ENCODE measurements at regions not wholly inside any gene's neighbourhood (a gene's known extent, or its start where the extent isn't known, plus 50 kb on each side); places are given as distances from the start of the nearest gene placed in this dataset.

DNA sequence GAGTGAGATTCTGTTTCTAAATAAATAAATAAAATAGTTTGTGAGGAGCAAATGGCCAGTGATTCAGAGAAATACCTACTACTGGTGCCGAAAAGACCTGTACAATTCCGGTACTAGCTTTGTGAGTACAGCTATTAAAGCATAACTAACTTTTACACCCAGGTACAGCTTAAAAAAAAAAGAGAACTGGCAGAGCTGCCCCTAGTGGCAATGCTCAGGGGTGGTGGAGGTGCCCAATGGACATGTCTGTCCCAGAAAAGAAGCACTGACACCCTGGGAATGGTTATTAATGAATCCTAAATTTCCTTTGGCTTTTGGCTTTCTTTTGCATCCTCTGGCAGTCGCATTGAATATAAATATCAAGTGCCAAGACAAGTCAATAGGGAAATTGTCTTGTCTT lies 87.0 kb downstream of the LIPG start:
- Mint-ChIP-seq H3K4me3 (no peak overlapping the region), H3K27me3 (ENCODE audit: low read depth in 3 of 3) (peaks cover 2 to 4% (median 3%) of the 10 kb centered on the region in 3 donors), H3K9me3 (peaks cover 0 to 1% (median 0%) of the 10 kb centered on the region in 7 donors), H3K4me1 (no peaks in the 10 kb centered on the region), H3K27ac (no peak overlapping the region), H3K36me3 (no peaks in the 10 kb centered on the region)
- no peak overlapping the region for H3K4me2 ChIP-seq (replicated peaks; ENCODE audit: extremely low read depth, low read length, poor library complexity, severe bottlenecking)
- DNase-seq, result no peak
- H3K27me3 ChIP-seq (ENCODE audit: control insufficient read depth in 2 of 2, insufficient read depth in 2 of 2, low read length in 2 of 2), result no peaks in the 10 kb centered on the region
- no peaks in the 10 kb centered on the region for H4K20me1 ChIP-seq (ENCODE audit: insufficient read depth, low read length)
- no peak for TF ChIP-seq CTCF (IDR thresholded peaks at IDR 0.05)
- no CpG with 5 or more reads among the region's 3 CpGs for WGBS (ENCODE audit: insufficient coverage)
- H3K9ac ChIP-seq (ENCODE audit: insufficient read depth, low read length, poor library complexity, severe bottlenecking), result no peak overlapping the region
- intact Hi-C loops (cut with micrococcal nuclease), result no loop called here
- H2AFZ ChIP-seq (ENCODE audit: insufficient read depth, low read depth, low read length, poor library complexity, severe bottlenecking), result no peak overlapping the region
- no peak overlapping the region for H3K27ac ChIP-seq (ENCODE audit: low read depth in 1 of 2, low read length in 2 of 2)
- H3K36me3 ChIP-seq (replicated peaks in 1 of 2; ENCODE audit: control insufficient read depth in 1 of 2, insufficient read depth in 2 of 2, low read length in 2 of 2), result no peaks in the 10 kb centered on the region
- no peaks in the 10 kb centered on the region for H3K4me1 ChIP-seq (ENCODE audit: control insufficient read depth in 1 of 2, insufficient read depth in 2 of 2, low read length in 2 of 2)
- H3K4me3 ChIP-seq (replicated peaks in 1 of 3; ENCODE audit: low read depth in 2 of 3, low read length in 3 of 3), result no peak overlapping the region
- no peaks in the 10 kb centered on the region for H3K9me3 ChIP-seq (replicated peaks in 1 of 2; ENCODE audit: control insufficient read depth in 1 of 2, insufficient read depth in 1 of 2, low read length in 2 of 2)
- H3K79me2 ChIP-seq (ENCODE audit: insufficient read depth, low read length), result no peaks in the 10 kb centered on the region

Data from CD14-positive monocyte (primary cell).